ENCODE measurements at regions not wholly inside any gene's neighbourhood (a gene's known extent, or its start where the extent isn't known, plus 50 kb on each side); places are given as distances from the start of the nearest gene placed in this dataset.

DNA sequence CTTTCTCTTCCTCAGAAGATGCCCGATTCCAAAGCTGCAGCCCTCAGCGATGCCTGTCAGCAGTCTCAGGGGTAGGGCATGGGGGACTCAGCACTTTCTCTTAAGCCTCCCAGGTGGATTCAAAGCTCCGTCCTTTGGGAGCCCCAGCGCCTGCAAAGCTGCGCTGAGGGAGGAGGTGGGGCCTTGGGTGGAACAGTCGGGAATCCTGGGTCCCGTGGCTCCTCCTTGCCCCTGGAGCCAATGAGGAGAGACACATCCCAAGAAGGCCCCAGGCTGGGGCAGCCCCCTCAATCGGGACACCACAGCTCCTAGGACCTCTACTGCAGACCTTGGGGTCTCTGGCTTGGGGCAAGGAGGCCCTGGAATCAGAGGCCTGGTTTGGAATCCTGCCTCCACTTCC is 227.5 kb upstream of the IGF1R start:
- ChIA-PET POLR2A (no interaction called here), CTCF (ENCODE audit: unreplicated experiment) (interaction anchor here (0.7 kb wide), 1 partner anchor 109 kb away, joined by 3 read pairs; no protein-coding TSS in a partner anchor)
- Histone ChIP-seq H4K20me1 (ENCODE audit: insufficient read depth, low read length) (no peaks in the 10 kb centered on the region), H3K9me3 (ENCODE audit: low read length) (no peaks in the 10 kb centered on the region), H3K9me2 (ENCODE audit: insufficient read depth, low read length) (no peaks in the 10 kb centered on the region), H3K4me2 (ENCODE audit: low read length) (no peak overlapping the region), H3K79me2 (ENCODE audit: insufficient read depth, low read depth, low read length) (no peaks in the 10 kb centered on the region), H3K27ac (ENCODE audit: low read depth, low read length, poor library complexity, severe bottlenecking) (no peak overlapping the region), H3K4me1 (ENCODE audit: insufficient read depth, low read length, poor library complexity, severe bottlenecking) (no peaks in the 10 kb centered on the region), H3K4me3 (ENCODE audit: low read depth, low read length, poor library complexity, severe bottlenecking) (no peak overlapping the region), H3K36me3 (ENCODE audit: insufficient read depth, low read length) (no peaks in the 10 kb centered on the region), H2AFZ (ENCODE audit: low read length) (no peak overlapping the region)
- BruUV-seq (replicated peaks): no TSS peak
- DNase-seq (ENCODE audit: low spot score): no peak
- TF ChIP-seq, protein P1, sequence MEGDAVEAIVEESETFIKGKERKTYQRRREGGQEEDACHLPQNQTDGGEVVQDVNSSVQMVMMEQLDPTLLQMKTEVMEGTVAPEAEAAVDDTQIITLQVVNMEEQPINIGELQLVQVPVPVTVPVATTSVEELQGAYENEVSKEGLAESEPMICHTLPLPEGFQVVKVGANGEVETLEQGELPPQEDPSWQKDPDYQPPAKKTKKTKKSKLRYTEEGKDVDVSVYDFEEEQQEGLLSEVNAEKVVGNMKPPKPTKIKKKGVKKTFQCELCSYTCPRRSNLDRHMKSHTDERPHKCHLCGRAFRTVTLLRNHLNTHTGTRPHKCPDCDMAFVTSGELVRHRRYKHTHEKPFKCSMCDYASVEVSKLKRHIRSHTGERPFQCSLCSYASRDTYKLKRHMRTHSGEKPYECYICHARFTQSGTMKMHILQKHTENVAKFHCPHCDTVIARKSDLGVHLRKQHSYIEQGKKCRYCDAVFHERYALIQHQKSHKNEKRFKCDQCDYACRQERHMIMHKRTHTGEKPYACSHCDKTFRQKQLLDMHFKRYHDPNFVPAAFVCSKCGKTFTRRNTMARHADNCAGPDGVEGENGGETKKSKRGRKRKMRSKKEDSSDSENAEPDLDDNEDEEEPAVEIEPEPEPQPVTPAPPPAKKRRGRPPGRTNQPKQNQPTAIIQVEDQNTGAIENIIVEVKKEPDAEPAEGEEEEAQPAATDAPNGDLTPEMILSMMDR (conservative IDR thresholded peaks at IDR 0.05; ENCODE audit: low read length): no peak
- no peak for TF ChIP-seq EZH2phosphoT487 (IDR thresholded peaks at IDR 0.05; ENCODE audit: borderline replicate concordance, low read depth, low read length)
- intact Hi-C loops (cut with micrococcal nuclease; ENCODE audit: unreplicated experiment): loop anchor here (1.0 kb wide), 1 partner anchor 110 kb away; no protein-coding TSS in a partner anchor

- Histone ChIP-seq H3K27ac (ENCODE audit: low read depth, low read length, poor library complexity, severe bottlenecking) (no peak overlapping the region), H3K79me2 (ENCODE audit: insufficient read depth, low read depth, low read length) (no peaks in the 10 kb centered on the region), H3K4me1 (ENCODE audit: insufficient read depth, low read length, poor library complexity, severe bottlenecking) (no peaks in the 10 kb centered on the region), H3K4me2 (ENCODE audit: low read length) (no peak overlapping the region), H2AFZ (ENCODE audit: low read length) (no peak overlapping the region), H4K20me1 (ENCODE audit: insufficient read depth, low read length) (no peaks in the 10 kb centered on the region), H3K4me3 (ENCODE audit: low read depth, low read length, poor library complexity, severe bottlenecking) (no peak overlapping the region), H3K36me3 (ENCODE audit: insufficient read depth, low read length) (no peaks in the 10 kb centered on the region), H3K9me2 (ENCODE audit: insufficient read depth, low read length) (no peaks in the 10 kb centered on the region), H3K9me3 (ENCODE audit: low read length) (no peaks in the 10 kb centered on the region)
- POLR2A ChIA-PET: interaction anchor here (0.5 to 1.3 kb wide), 2 partner anchors 8 to 79 kb away, joined by 3 read pairs; no protein-coding TSS in a partner anchor
- BruUV-seq (replicated peaks): no TSS peak
- peak; percentile 26 for DNase-seq (ENCODE audit: low spot score)
- intact Hi-C loops (cut with micrococcal nuclease; ENCODE audit: unreplicated experiment): loop anchor here (1.0 kb wide), 1 partner anchor 110 kb away; no protein-coding TSS in a partner anchor
- CTCF ChIA-PET (ENCODE audit: unreplicated experiment): no interaction called here
- TF ChIP-seq EZH2phosphoT487 (IDR thresholded peaks at IDR 0.05; ENCODE audit: borderline replicate concordance, low read depth, low read length): no peak
- TF ChIP-seq, protein P1 (conservative IDR thresholded peaks at IDR 0.05; ENCODE audit: low read length): peak; percentile 89
Measured at GRCh38 chr15:98421419-98422129, 226.8 kb upstream of the IGF1R start.

GRCh38 chr15:98422130-98422478 is 226.2 kb upstream of the IGF1R start:
- Histone ChIP-seq H3K4me2 (ENCODE audit: low read length) (no peak overlapping the region), H2AFZ (ENCODE audit: low read length) (no peak overlapping the region), H3K79me2 (ENCODE audit: insufficient read depth, low read depth, low read length) (no peaks in the 10 kb centered on the region), H3K4me1 (ENCODE audit: insufficient read depth, low read length, poor library complexity, severe bottlenecking) (no peaks in the 10 kb centered on the region), H4K20me1 (ENCODE audit: insufficient read depth, low read length) (no peaks in the 10 kb centered on the region), H3K9me3 (ENCODE audit: low read length) (no peaks in the 10 kb centered on the region), H3K36me3 (ENCODE audit: insufficient read depth, low read length) (no peaks in the 10 kb centered on the region), H3K27ac (ENCODE audit: low read depth, low read length, poor library complexity, severe bottlenecking) (no peak overlapping the region), H3K9me2 (ENCODE audit: insufficient read depth, low read length) (no peaks in the 10 kb centered on the region), H3K4me3 (ENCODE audit: low read depth, low read length, poor library complexity, severe bottlenecking) (no peak overlapping the region)
- ChIA-PET CTCF (ENCODE audit: unreplicated experiment) (no interaction called here), POLR2A (interaction anchor here (1.3 kb wide), 1 partner anchor 8 kb away, joined by 3 read pairs; no protein-coding TSS in a partner anchor)
- intact Hi-C loops (cut with micrococcal nuclease; ENCODE audit: unreplicated experiment): no loop called here
- no peak for TF ChIP-seq EZH2phosphoT487 (IDR thresholded peaks at IDR 0.05; ENCODE audit: borderline replicate concordance, low read depth, low read length)
- TF ChIP-seq, protein P1 (conservative IDR thresholded peaks at IDR 0.05; ENCODE audit: low read length): no peak
- no peak for DNase-seq (ENCODE audit: low spot score)
- no TSS peak for BruUV-seq (replicated peaks)
